Endothelial cell of umbilical vein (primary cell): ENCODE measurements at regions not wholly inside any gene's neighbourhood (a gene's known extent, or its start where the extent isn't known, plus 50 kb on each side); places are given as distances from the start of the nearest gene placed in this dataset.

ENCODE experiments used
- BruUV-seq: library from RNA; stranded (reverse); fragments of 400-500 nt; replicated peaks from 2 replicates; lab custom pipeline; 2021; lab: Mats Ljungman, UMichigan
- CTCF ChIA-PET: fragments of 300-600, 350-600 bp; sonication (Branson Sonifier 250); formaldehyde crosslinking; loops from one replicate; lab custom pipeline; 2021; ENCODE audit warnings: antibody characterized with exemption, inconsistent platforms; lab: Charles Lee
- POLR2A ChIA-PET: fragments of 300-600, 350-600 bp; sonication (Branson Sonifier 250); formaldehyde crosslinking; loops from one replicate; lab custom pipeline; 2021; ENCODE audit warnings: antibody characterized with exemption, inconsistent platforms; lab: Charles Lee
- DNase-seq: peaks from one replicate; pipeline ENCODE4 v3.0.0-alpha.2; 2011; ENCODE audit warnings: low read depth, low spot score
- FAIRE-seq: peaks from 2 replicates; lab custom pipeline; 2011; peaks lifted over from hg19 to GRCh38; lab: Jason Lieb, UNC
- H2AFZ ChIP-seq: 2 replicates; pipeline ENCODE4 v1.6.0; 2012; ENCODE audit warnings: low read depth, low read length, control low read depth, inconsistent platforms
- H3K27ac ChIP-seq: 2 replicates; pipeline ENCODE4 v1.5.1; 2011; ENCODE audit warnings: low read depth, mild to moderate bottlenecking, control low read depth, low read length, moderate library complexity; ENCODE audit not compliant: insufficient read depth
- H3K27me3 ChIP-seq, 2 experiments: 2 replicates each; pipeline versions ENCODE4 v1.6.0 to v1.6.1; 2011; ENCODE audit warnings: low read length in 2 of 2, mixed read lengths in 1 of 2; ENCODE audit not compliant: control insufficient read depth in 2 of 2, insufficient read depth in 2 of 2
- H3K36me3 ChIP-seq, 2 experiments: 2 replicates in 1 of 2; 3 replicates in 1 of 2; pipeline ENCODE4 v1.5.1; 2011; ENCODE audit warnings: low read length in 2 of 2, mild to moderate bottlenecking in 1 of 2, moderate library complexity in 1 of 2; ENCODE audit not compliant: control insufficient read depth in 2 of 2, insufficient read depth in 2 of 2; ENCODE audit errors: extremely low read depth in 1 of 2
- H3K4me1 ChIP-seq: 3 replicates; pipeline ENCODE4 v1.5.1; 2011; ENCODE audit warnings: mild to moderate bottlenecking, low read length; ENCODE audit not compliant: control insufficient read depth, insufficient read depth; ENCODE audit errors: extremely low read depth
- H3K4me2 ChIP-seq: 2 replicates; pipeline ENCODE4 v1.6.1; 2011; ENCODE audit warnings: low read length, control low read depth, mixed read lengths; ENCODE audit not compliant: insufficient read depth
- H3K4me3 ChIP-seq, 3 experiments: fragments of 200-600 bp in 1 of 3; sonication (generic), shearing (Covaris generic) in 1 of 3; replicated peaks in 1 of 3; 2 replicates each; pipeline ENCODE4 v1.5.1; 2011 to 2016; ENCODE audit warnings: control low read depth in 3 of 3, low read length in 3 of 3, mild to moderate bottlenecking in 2 of 3, inconsistent platforms in 1 of 3, low read depth in 1 of 3, moderate library complexity in 1 of 3; ENCODE audit not compliant: insufficient read depth in 1 of 3
- H3K79me2 ChIP-seq: 2 replicates; pipeline ENCODE4 v1.6.0; 2012; ENCODE audit warnings: low read length, inconsistent platforms; ENCODE audit not compliant: control insufficient read depth, insufficient read depth
- H3K9ac ChIP-seq: replicated peaks from 2 replicates; pipeline ENCODE3; 2011; ENCODE audit warnings: low read length, control low read depth; ENCODE audit not compliant: insufficient read depth; ENCODE audit errors: extremely low read depth
- H3K9me1 ChIP-seq: replicated peaks from 3 replicates; pipeline ENCODE4 v1.6.0; 2011; ENCODE audit warnings: mild to moderate bottlenecking, low read length; ENCODE audit not compliant: control insufficient read depth, insufficient read depth; ENCODE audit errors: extremely low read depth
- H3K9me3 ChIP-seq: replicated peaks from 2 replicates; pipeline ENCODE4 v1.5.1; 2012; ENCODE audit warnings: low read length, inconsistent platforms; ENCODE audit not compliant: control insufficient read depth, insufficient read depth
- H4K20me1 ChIP-seq: replicated peaks from 2 replicates; pipeline ENCODE3; 2011; ENCODE audit warnings: mild to moderate bottlenecking, low read length; ENCODE audit not compliant: control insufficient read depth, insufficient read depth; ENCODE audit errors: extremely low read depth
- CTCF ChIP-seq, 2 donors: IDR thresholded peaks; 1 replicate in 1 of 2; 2 replicates in 1 of 2; pipeline ENCODE4 v1.5.1; 2011; ENCODE audit warnings: low read length in 2 of 2, mild to moderate bottlenecking in 2 of 2, moderate library complexity in 2 of 2, control low read depth in 1 of 2, inconsistent platforms in 1 of 2, low read depth in 1 of 2; ENCODE audit not compliant: insufficient read depth in 1 of 2; ENCODE audit errors: extremely low read depth in 1 of 2
- EZH2 ChIP-seq: IDR thresholded peaks from 2 replicates; pipeline ENCODE4 v1.6.1; 2012; ENCODE audit warnings: borderline replicate concordance, low read depth, mild to moderate bottlenecking, moderate library complexity, low read length, inconsistent platforms; ENCODE audit not compliant: severe bottlenecking
- FOS ChIP-seq: IDR thresholded peaks from 2 replicates; pipeline ENCODE4 v1.6.1; 2011; ENCODE audit warnings: mild to moderate bottlenecking, low read length, moderate library complexity, borderline replicate concordance; ENCODE audit not compliant: insufficient read depth
- GATA2 ChIP-seq: IDR thresholded peaks from 2 replicates; pipeline ENCODE4 v1.7.0; 2011; ENCODE audit warnings: low read depth, mild to moderate bottlenecking, moderate library complexity, mixed read lengths, low read length; ENCODE audit not compliant: insufficient read length, insufficient read depth
- JUN ChIP-seq: IDR thresholded peaks from 2 replicates; pipeline ENCODE4 v1.6.1; 2011; ENCODE audit warnings: borderline replicate concordance, low read depth; ENCODE audit not compliant: insufficient read length, insufficient read depth
- MAX ChIP-seq: IDR thresholded peaks from 2 replicates; pipeline ENCODE4 v1.6.1; 2011; ENCODE audit not compliant: insufficient read depth, insufficient read length
- MYC ChIP-seq: IDR thresholded peaks from one replicate; pipeline ENCODE4 v1.6.1; 2011; ENCODE audit warnings: mild to moderate bottlenecking, low read depth, low read length
- POLR2A ChIP-seq: IDR thresholded peaks from 2 replicates; pipeline ENCODE4 v1.6.1; 2012; ENCODE audit warnings: low read depth, mild to moderate bottlenecking, control low read depth, low read length
- POLR2AphosphoS5 ChIP-seq: IDR thresholded peaks from 2 replicates; pipeline ENCODE4 v1.6.1; 2012; ENCODE audit warnings: low read depth, mild to moderate bottlenecking, control low read depth, low read length, moderate library complexity; ENCODE audit not compliant: insufficient read depth
- dilution Hi-C: fragments of 300-500 bp; cut with MboI; formaldehyde crosslinking; loops from one replicate; pipeline ENCODE4 v1.15.0; 2019; ENCODE audit warnings: low sequenced_read_pairs; ENCODE audit not compliant: extremely low pct_ligation_motif_present
- intact Hi-C: fragments of 100-400 bp; cut with micrococcal nuclease; formaldehyde crosslinking; loops from one replicate; pipeline ENCODE4 v1.10.0; 2022

- BruUV-seq, result no TSS peak
- no peak overlapping the region for H3K27ac ChIP-seq
- H3K9me1 ChIP-seq, result no peaks in the 10 kb centered on the region
- H3K36me3 ChIP-seq, result no peaks in the 10 kb centered on the region
- H3K79me2 ChIP-seq, result no peaks in the 10 kb centered on the region
- H3K27me3 ChIP-seq, result no peaks in the 10 kb centered on the region
- no peak overlapping the region for H3K4me3 ChIP-seq
- no peak overlapping the region for H3K4me2 ChIP-seq
- H3K9me3 ChIP-seq, result no peaks in the 10 kb centered on the region
- POLR2A ChIA-PET, result no interaction called here
- H4K20me1 ChIP-seq, result no peaks in the 10 kb centered on the region
- FAIRE-seq (no peak), DNase-seq (no peak)
- H3K9ac ChIP-seq, result no peak overlapping the region
- no peaks in the 10 kb centered on the region for H3K4me1 ChIP-seq
- CTCF ChIA-PET, result no interaction called here
- dilution Hi-C loops, result no loop called here
- intact Hi-C loops, result no loop called here
- TF ChIP-seq JUN, result no peak
- TF ChIP-seq POLR2AphosphoS5, result no peak
- no peak for TF ChIP-seq FOS
- no peak for TF ChIP-seq MYC
- TF ChIP-seq CTCF (IDR thresholded peaks at IDR 0.05; ENCODE audit: extremely low read depth in 1 of 2, insufficient read depth in 1 of 2, low read depth in 1 of 2, low read length in 2 of 2), result no peak
- H2AFZ ChIP-seq, result no peak overlapping the region
These were observed 501.5 kb upstream of the USP15 start for GRCh38 chr12:61758661-61759060.

- no TSS peak for BruUV-seq
- Histone ChIP-seq H3K9ac (no peak overlapping the region), H2AFZ (no peak overlapping the region), H3K9me3 (no peaks in the 10 kb centered on the region), H3K79me2 (no peaks in the 10 kb centered on the region), H3K4me2 (no peak overlapping the region), H3K36me3 (no peaks in the 10 kb centered on the region), H3K27me3 (no peaks in the 10 kb centered on the region), H3K9me1 (no peaks in the 10 kb centered on the region), H3K4me1 (no peaks in the 10 kb centered on the region), H3K4me3 (no peak overlapping the region), H3K27ac (no peak overlapping the region), H4K20me1 (no peaks in the 10 kb centered on the region)
- DNase-seq, result no peak
- ChIA-PET POLR2A (no interaction called here), CTCF (interaction anchor here (0.9 kb wide), 1 partner anchor 38 kb away, joined by 3 read pairs; no protein-coding TSS in a partner anchor)
- dilution Hi-C loops, result no loop called here
- no peak for TF ChIP-seq MAX
- no peak for TF ChIP-seq FOS
- no peak for TF ChIP-seq POLR2A
- no peak for TF ChIP-seq CTCF (IDR thresholded peaks at IDR 0.05; ENCODE audit: extremely low read depth in 1 of 2, insufficient read depth in 1 of 2, low read depth in 1 of 2, low read length in 2 of 2)
- TF ChIP-seq JUN, result no peak
- TF ChIP-seq MYC, result no peak
- no peak for TF ChIP-seq GATA2
- TF ChIP-seq EZH2, result no peak
- intact Hi-C loops, result no loop called here
- FAIRE-seq, result no peak
These were observed 494.3 kb upstream of the USP15 start for GRCh38 chr12:61765926-61766325.
